AG04449 (cell line): ENCODE measurements at regions not wholly inside any gene's neighbourhood (a gene's known extent, or its start where the extent isn't known, plus 50 kb on each side); places are given as distances from the start of the nearest gene placed in this dataset.

Experiments used
- CTCF ChIA-PET: fragments of 350-600 bp; formaldehyde crosslinking; extraction: SDS; loops from one replicate; lab custom pipeline; 2021; ENCODE audit warnings: antibody characterized with exemption; lab: Yijun Ruan, JAX
- POLR2A ChIA-PET: fragments of 400-600, 350-600 bp; formaldehyde crosslinking; extraction: SDS; loops from one replicate; lab custom pipeline; 2020; ENCODE audit warnings: antibody characterized with exemption, inconsistent platforms; lab: Yijun Ruan, JAX
- DNase-seq: peaks from one replicate; pipeline ENCODE4 v3.0.0-alpha.2; 2010; ENCODE audit warnings: low read depth, low spot score
- H3K4me3 ChIP-seq: 2 replicates; pipeline ENCODE4 v1.5.1; 2011; ENCODE audit warnings: low read depth, mild to moderate bottlenecking, control low read depth, low read length
- CTCF ChIP-seq: IDR thresholded peaks from one replicate; pipeline ENCODE4 v1.5.1; 2011; ENCODE audit warnings: mild to moderate bottlenecking, moderate library complexity, low read length, control low read depth, inconsistent platforms; ENCODE audit not compliant: insufficient read depth; ENCODE audit errors: missing control alignments

GRCh38 chr10:10508211-10508610 is 509.5 kb upstream of the CELF2 start:
- ChIA-PET POLR2A (no interaction called here), CTCF (interaction anchor here (1.1 kb wide), 1 partner anchor 10 kb away, joined by 3 read pairs; no protein-coding TSS in a partner anchor)
- no peak overlapping the region for H3K4me3 ChIP-seq
- TF ChIP-seq CTCF, result no peak
- DNase-seq, result no peak

- TF ChIP-seq CTCF, result no peak
- ChIA-PET POLR2A (no interaction called here), CTCF (no interaction called here)
- DNase-seq, result no peak
- no peak overlapping the region for H3K4me3 ChIP-seq
These were observed 507.5 kb upstream of the CELF2 start for GRCh38 chr10:10510179-10510578.

- TF ChIP-seq CTCF, result no peak
- no peak for DNase-seq
- POLR2A ChIA-PET, result no interaction called here
- CTCF ChIA-PET, result no interaction called here
- H3K4me3 ChIP-seq, result no peak overlapping the region
These were observed 504.6 kb upstream of the CELF2 start for GRCh38 chr10:10513067-10513466.

GRCh38 chr10:10513898-10514297 is 503.8 kb upstream of the CELF2 start:
- POLR2A ChIA-PET, result no interaction called here
- DNase-seq, result no peak
- CTCF ChIA-PET, result no interaction called here
- H3K4me3 ChIP-seq, result no peak overlapping the region
- TF ChIP-seq CTCF, result no peak

- no peak overlapping the region for H3K4me3 ChIP-seq
- TF ChIP-seq CTCF, result no peak
- POLR2A ChIA-PET, result no interaction called here
- CTCF ChIA-PET, result no interaction called here
- DNase-seq, result no peak
These were observed 502.9 kb upstream of the CELF2 start for GRCh38 chr10:10514797-10515196.

- no peak for DNase-seq
- ChIA-PET CTCF (no interaction called here), POLR2A (no interaction called here)
- TF ChIP-seq CTCF, result no peak
- no peak overlapping the region for H3K4me3 ChIP-seq
These were observed 502.0 kb upstream of the CELF2 start for GRCh38 chr10:10515479-10516204.
